A549 (cell line): ENCODE measurements at regions not wholly inside any gene's neighbourhood (a gene's known extent, or its start where the extent isn't known, plus 50 kb on each side); places are given as distances from the start of the nearest gene placed in this dataset.

Experiments
- ATAC-seq, 2 experiments: fragments of 200-7000 bp in 1 of 2; fragments of >200 bp in 1 of 2; cut with Nextera tagmentation in 1 of 2; cut with Tn5 transposase in 1 of 2; 3 replicates each; pipeline versions ENCODE4 v1.8.0 to v1.9.1; 2018 to 2020; ENCODE audit warnings: mild to moderate bottlenecking in 1 of 2, moderate library complexity in 1 of 2
- CTCF ChIA-PET: fragments of 300-600 bp; sonication (Branson Sonifier 250); formaldehyde crosslinking; extraction: SDS; loops from one replicate; lab custom pipeline; 2021; ENCODE audit warnings: antibody characterized with exemption, inconsistent platforms; lab: Yijun Ruan, JAX
- POLR2A ChIA-PET: fragments of 350-600 bp; formaldehyde crosslinking; extraction: SDS; loops from one replicate; lab custom pipeline; 2021; ENCODE audit warnings: antibody characterized with exemption, inconsistent platforms; lab: Yijun Ruan, JAX
- DNase-seq, 2 experiments: peaks; one replicate each; pipeline versions ENCODE4 v3.0.0 to v3.0.0-alpha.2; 2011 to 2016; ENCODE audit warnings: low read depth in 1 of 2, low spot score in 1 of 2
- FAIRE-seq: peaks from 2 replicates; lab custom pipeline; 2011; peaks lifted over from hg19 to GRCh38; lab: Jason Lieb, UNC
- H3K27ac ChIP-seq, 2 experiments: fragments of >200 bp; sonication (Bioruptor Twin); formaldehyde crosslinking; 3 replicates each; pipeline ENCODE4 v1.5.1; 2016 to 2017
- H3K4me1 ChIP-seq: fragments of >200 bp; sonication (Bioruptor Twin); formaldehyde crosslinking; 3 replicates; pipeline ENCODE4 v1.6.1; 2016
- H3K4me2 ChIP-seq: fragments of >200 bp; sonication (Bioruptor Twin); formaldehyde crosslinking; 3 replicates; pipeline ENCODE4 v1.6.1; 2016
- H3K4me3 ChIP-seq: fragments of >200 bp; sonication (Bioruptor Twin); formaldehyde crosslinking; 3 replicates; pipeline ENCODE4 v1.5.1; 2016
- H3K9me3 ChIP-seq: fragments of >200 bp; sonication (Bioruptor Twin); formaldehyde crosslinking; 3 replicates; pipeline ENCODE4 v1.6.1; 2016
- BHLHE40 ChIP-seq: IDR thresholded peaks from 2 replicates; pipeline ENCODE4 v1.6.1; 2012; ENCODE audit warnings: low read depth, low read length, inconsistent platforms
- CBX8 ChIP-seq: fragments of 200-600 bp; sonication (generic); IDR thresholded peaks from 2 replicates; pipeline ENCODE4 v1.6.1; 2016
- CHD2 ChIP-seq: fragments of 150-350 bp; IDR thresholded peaks from 2 replicates; pipeline ENCODE4 v1.6.1; 2014; ENCODE audit warnings: low read length; ENCODE audit not compliant: partially characterized antibody
- CHD4 ChIP-seq: fragments of 200-600 bp; sonication (generic); IDR thresholded peaks from 2 replicates; pipeline ENCODE4 v1.6.1; 2016; ENCODE audit warnings: antibody characterized with exemption, mild to moderate bottlenecking, borderline replicate concordance
- GATA3 ChIP-seq: IDR thresholded peaks from 2 replicates; pipeline ENCODE4 v1.6.1; 2012; ENCODE audit warnings: borderline replicate concordance
- HDAC2 ChIP-seq: fragments of 200-600 bp; sonication (generic); IDR thresholded peaks from 2 replicates; pipeline ENCODE4 v1.6.1; 2016
- HEYL ChIP-seq: fragments of 250-450 bp; sonication (Bioruptor Pico); IDR thresholded peaks from 2 replicates; pipeline ENCODE4 v1.8.0; 2021; ENCODE audit warnings: mild to moderate bottlenecking, moderate library complexity
- HOXB5 ChIP-seq: fragments of 250-450 bp; sonication (Bioruptor Pico); IDR thresholded peaks from 2 replicates; pipeline ENCODE4 v1.5.0; 2020; ENCODE audit warnings: mild to moderate bottlenecking, moderate library complexity
- KDM5A ChIP-seq: fragments of 200-600 bp; sonication (generic); IDR thresholded peaks from 2 replicates; pipeline ENCODE4 v1.6.1; 2016; ENCODE audit warnings: antibody characterized with exemption, mild to moderate bottlenecking
- MAZ ChIP-seq: fragments of 150-350 bp; IDR thresholded peaks from 2 replicates; pipeline ENCODE4 v1.6.1; 2014; ENCODE audit warnings: antibody characterized with exemption, low read depth, low read length, borderline replicate concordance
- NPAS2 ChIP-seq: fragments of 250-450 bp; sonication (Bioruptor Pico); IDR thresholded peaks from 2 replicates; pipeline ENCODE4 v1.8.0; 2022; ENCODE audit warnings: mild to moderate bottlenecking, moderate library complexity, borderline replicate concordance
- NR3C1 ChIP-seq: fragments of >200 bp; sonication (Bioruptor Twin); formaldehyde crosslinking; IDR thresholded peaks from 3 replicates; pipeline ENCODE4 v1.6.1; 2017
- PHF8 ChIP-seq: fragments of 200-600 bp; sonication (generic); IDR thresholded peaks from 2 replicates; pipeline ENCODE4 v1.6.1; 2016; ENCODE audit warnings: low read depth, mild to moderate bottlenecking, antibody characterized with exemption, moderate library complexity, borderline replicate concordance
- SMC3 ChIP-seq: fragments of >200 bp; sonication (Bioruptor Twin); formaldehyde crosslinking; IDR thresholded peaks from 3 replicates; pipeline ENCODE4 v1.6.1; 2018; ENCODE audit warnings: inconsistent platforms
- TFCP2L1 ChIP-seq: fragments of 250-450 bp; sonication (Bioruptor Pico); IDR thresholded peaks from 2 replicates; pipeline ENCODE4 v1.5.0; 2021; ENCODE audit warnings: mild to moderate bottlenecking
- WGBS: methylation state at CpG from one replicate; pipeline ENCODE4 v1.1.6; 2017; ENCODE audit errors: missing lambda C conversion rate; 5-methylcytosine and 5-hydroxymethylcytosine counted together
- TF ChIP-seq, protein P1 (sequence below): fragments of 450-650 bp; IDR thresholded peaks from 2 replicates; pipeline ENCODE4 v1.6.1; 2014; ENCODE audit warnings: antibody characterized with exemption
- TF ChIP-seq, protein P2 (sequence below): IDR thresholded peaks from 2 replicates; pipeline ENCODE4 v1.6.1; 2012; ENCODE audit warnings: low read depth, borderline replicate concordance
- TF ChIP-seq, protein P3 (sequence below): fragments of 150-350 bp; IDR thresholded peaks from 2 replicates; pipeline ENCODE4 v1.6.1; 2014; ENCODE audit warnings: low read depth, mild to moderate bottlenecking, low read length
- TF ChIP-seq, protein P4 (sequence below): fragments of 200-600 bp; sonication (generic); IDR thresholded peaks from 2 replicates; pipeline ENCODE4 v1.6.1; 2016; ENCODE audit warnings: antibody characterized with exemption, mild to moderate bottlenecking, moderate library complexity
- TF ChIP-seq, protein P5 (sequence below): IDR thresholded peaks from 2 replicates; pipeline ENCODE4 v1.6.1; 2012
- TF ChIP-seq, protein P6 (sequence below): fragments of >200 bp; sonication (Bioruptor Twin); formaldehyde crosslinking; IDR thresholded peaks from 2 replicates; pipeline ENCODE4 v1.6.1; 2016

DNA sequence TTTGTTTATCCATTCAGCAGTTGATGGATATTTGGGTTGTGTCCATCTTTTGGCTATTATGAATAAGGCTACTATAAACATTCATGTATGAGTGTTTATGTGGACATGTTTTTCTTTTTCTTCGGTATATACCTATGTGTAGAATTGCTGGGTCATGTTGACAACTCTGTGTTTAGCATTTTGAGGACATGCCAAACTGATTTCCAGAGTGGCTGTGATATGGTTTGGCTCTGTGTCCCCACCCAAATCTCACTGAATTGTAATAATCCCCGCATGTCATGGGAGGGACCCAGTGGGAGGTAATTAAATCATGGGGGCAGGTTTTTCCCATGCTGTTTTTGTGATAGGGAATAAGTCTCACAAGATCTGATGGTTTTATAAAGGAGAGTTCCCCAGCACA, 439.7 kb downstream of the UTRN start:
- WGBS: 93% methylated on average over 2 of the region's 2 CpGs
- no peak for TF ChIP-seq HOXB5 (CRISPR knock-in tag)
- TF ChIP-seq, protein P1, sequence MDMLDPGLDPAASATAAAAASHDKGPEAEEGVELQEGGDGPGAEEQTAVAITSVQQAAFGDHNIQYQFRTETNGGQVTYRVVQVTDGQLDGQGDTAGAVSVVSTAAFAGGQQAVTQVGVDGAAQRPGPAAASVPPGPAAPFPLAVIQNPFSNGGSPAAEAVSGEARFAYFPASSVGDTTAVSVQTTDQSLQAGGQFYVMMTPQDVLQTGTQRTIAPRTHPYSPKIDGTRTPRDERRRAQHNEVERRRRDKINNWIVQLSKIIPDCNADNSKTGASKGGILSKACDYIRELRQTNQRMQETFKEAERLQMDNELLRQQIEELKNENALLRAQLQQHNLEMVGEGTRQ: no peak
- no peak for TF ChIP-seq MAZ
- no peak for TF ChIP-seq NR3C1
- no peak for TF ChIP-seq GATA3
- no peak for TF ChIP-seq HEYL (CRISPR knock-in tag)
- TF ChIP-seq, protein P2, sequence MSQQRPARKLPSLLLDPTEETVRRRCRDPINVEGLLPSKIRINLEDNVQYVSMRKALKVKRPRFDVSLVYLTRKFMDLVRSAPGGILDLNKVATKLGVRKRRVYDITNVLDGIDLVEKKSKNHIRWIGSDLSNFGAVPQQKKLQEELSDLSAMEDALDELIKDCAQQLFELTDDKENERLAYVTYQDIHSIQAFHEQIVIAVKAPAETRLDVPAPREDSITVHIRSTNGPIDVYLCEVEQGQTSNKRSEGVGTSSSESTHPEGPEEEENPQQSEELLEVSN: no peak
- TF ChIP-seq CBX8: no peak
- no peak for TF ChIP-seq NPAS2 (CRISPR knock-in tag)
- TF ChIP-seq SMC3: no peak
- TF ChIP-seq, protein P3, sequence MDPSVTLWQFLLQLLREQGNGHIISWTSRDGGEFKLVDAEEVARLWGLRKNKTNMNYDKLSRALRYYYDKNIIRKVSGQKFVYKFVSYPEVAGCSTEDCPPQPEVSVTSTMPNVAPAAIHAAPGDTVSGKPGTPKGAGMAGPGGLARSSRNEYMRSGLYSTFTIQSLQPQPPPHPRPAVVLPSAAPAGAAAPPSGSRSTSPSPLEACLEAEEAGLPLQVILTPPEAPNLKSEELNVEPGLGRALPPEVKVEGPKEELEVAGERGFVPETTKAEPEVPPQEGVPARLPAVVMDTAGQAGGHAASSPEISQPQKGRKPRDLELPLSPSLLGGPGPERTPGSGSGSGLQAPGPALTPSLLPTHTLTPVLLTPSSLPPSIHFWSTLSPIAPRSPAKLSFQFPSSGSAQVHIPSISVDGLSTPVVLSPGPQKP: no peak
- TF ChIP-seq, protein P4, sequence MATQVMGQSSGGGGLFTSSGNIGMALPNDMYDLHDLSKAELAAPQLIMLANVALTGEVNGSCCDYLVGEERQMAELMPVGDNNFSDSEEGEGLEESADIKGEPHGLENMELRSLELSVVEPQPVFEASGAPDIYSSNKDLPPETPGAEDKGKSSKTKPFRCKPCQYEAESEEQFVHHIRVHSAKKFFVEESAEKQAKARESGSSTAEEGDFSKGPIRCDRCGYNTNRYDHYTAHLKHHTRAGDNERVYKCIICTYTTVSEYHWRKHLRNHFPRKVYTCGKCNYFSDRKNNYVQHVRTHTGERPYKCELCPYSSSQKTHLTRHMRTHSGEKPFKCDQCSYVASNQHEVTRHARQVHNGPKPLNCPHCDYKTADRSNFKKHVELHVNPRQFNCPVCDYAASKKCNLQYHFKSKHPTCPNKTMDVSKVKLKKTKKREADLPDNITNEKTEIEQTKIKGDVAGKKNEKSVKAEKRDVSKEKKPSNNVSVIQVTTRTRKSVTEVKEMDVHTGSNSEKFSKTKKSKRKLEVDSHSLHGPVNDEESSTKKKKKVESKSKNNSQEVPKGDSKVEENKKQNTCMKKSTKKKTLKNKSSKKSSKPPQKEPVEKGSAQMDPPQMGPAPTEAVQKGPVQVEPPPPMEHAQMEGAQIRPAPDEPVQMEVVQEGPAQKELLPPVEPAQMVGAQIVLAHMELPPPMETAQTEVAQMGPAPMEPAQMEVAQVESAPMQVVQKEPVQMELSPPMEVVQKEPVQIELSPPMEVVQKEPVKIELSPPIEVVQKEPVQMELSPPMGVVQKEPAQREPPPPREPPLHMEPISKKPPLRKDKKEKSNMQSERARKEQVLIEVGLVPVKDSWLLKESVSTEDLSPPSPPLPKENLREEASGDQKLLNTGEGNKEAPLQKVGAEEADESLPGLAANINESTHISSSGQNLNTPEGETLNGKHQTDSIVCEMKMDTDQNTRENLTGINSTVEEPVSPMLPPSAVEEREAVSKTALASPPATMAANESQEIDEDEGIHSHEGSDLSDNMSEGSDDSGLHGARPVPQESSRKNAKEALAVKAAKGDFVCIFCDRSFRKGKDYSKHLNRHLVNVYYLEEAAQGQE: no peak
- TF ChIP-seq BHLHE40: no peak
- no peak for TF ChIP-seq HDAC2
- POLR2A ChIA-PET: no interaction called here
- Histone ChIP-seq H3K4me3 (no peak overlapping the region), H3K27ac (no peak overlapping the region), H3K9me3 (no peaks in the 10 kb centered on the region), H3K4me2 (no peak overlapping the region), H3K4me1 (no peaks in the 10 kb centered on the region)
- DNase-seq: no peak
- ATAC-seq: no peak
- CTCF ChIA-PET: no interaction called here
- no peak for FAIRE-seq

DNA sequence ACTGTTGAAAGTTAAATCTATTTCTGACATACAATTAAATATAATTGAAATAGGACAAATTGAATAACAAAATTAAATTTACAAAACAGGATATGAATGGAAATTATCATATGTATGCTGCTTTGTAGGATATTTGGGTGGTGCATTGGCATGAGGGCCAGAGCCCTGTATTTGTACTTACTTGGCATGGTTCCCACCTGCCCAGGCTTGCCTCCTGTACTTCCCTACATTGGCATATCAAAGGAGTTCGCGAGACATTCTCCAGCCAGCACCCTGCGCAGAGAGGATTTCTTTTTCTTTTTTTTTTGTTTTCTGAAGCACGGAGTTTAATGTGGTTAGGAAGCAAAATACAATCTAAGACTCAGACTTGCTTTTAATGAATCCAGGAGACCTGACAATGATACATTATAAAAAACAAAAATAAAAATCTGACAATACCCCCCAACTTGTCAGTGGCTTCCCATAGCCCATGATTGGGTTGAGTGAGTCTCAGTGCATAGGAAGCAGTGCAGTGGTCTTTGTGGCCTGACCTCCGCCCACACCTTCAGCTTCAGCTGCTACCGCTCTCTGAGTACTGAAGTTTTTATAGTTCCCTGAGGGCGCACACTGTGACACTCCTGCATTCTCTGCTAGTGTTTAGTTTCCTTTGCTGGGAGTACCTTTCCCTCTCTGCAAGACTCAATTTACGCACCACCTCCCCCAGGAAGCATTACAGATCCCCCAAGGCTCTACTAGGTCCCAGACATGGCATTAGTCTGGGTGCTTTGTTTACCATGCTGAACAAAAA, 440.8 kb downstream of the UTRN start:
- no peak overlapping the region for H3K4me3 ChIP-seq
- no peak overlapping the region for H3K4me2 ChIP-seq
- FAIRE-seq (no peak), DNase-seq (no peak), ATAC-seq (no peak)
- CTCF ChIA-PET: interaction anchor here (1.1 kb wide), 1 partner anchor 11 kb away, joined by 3 read pairs; no protein-coding TSS in a partner anchor
- TF ChIP-seq PHF8 (no peak), KDM5A (no peak), CBX8 (no peak), CHD2 (no peak), CHD4 (no peak), HDAC2 (no peak), TFCP2L1 (no peak)
- TF ChIP-seq, protein P5, sequence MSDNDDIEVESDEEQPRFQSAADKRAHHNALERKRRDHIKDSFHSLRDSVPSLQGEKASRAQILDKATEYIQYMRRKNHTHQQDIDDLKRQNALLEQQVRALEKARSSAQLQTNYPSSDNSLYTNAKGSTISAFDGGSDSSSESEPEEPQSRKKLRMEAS: no peak
- TF ChIP-seq, protein P6, sequence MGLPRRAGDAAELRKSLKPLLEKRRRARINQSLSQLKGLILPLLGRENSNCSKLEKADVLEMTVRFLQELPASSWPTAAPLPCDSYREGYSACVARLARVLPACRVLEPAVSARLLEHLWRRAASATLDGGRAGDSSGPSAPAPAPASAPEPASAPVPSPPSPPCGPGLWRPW: no peak
- POLR2A ChIA-PET: no interaction called here
- H3K9me3 ChIP-seq: no peaks in the 10 kb centered on the region
- no peaks in the 10 kb centered on the region for H3K4me1 ChIP-seq
- H3K27ac ChIP-seq: no peak overlapping the region
- whole genome bisulfite sequencing: 90% methylated on average over 8 of the region's 8 CpGs
